B cell (primary cell): ENCODE measurements at regions not wholly inside any gene's neighbourhood (a gene's known extent, or its start where the extent isn't known, plus 50 kb on each side); places are given as distances from the start of the nearest gene placed in this dataset.

Source experiments
- CTCF ChIP-seq: fragments of 200-600 bp; IDR thresholded peaks from one replicate; pipeline ENCODE4 v1.8.0; 2022; ENCODE audit warnings: antibody characterized with exemption, mild to moderate bottlenecking
- EZH2 ChIP-seq: IDR thresholded peaks from 2 replicates; pipeline ENCODE4 v1.6.1; 2012; ENCODE audit warnings: borderline replicate concordance, low read depth, mild to moderate bottlenecking, moderate library complexity, low read length; ENCODE audit not compliant: insufficient read depth, poor library complexity, severe bottlenecking

- TF ChIP-seq CTCF (no peak), EZH2 (no peak)
These were observed 208.3 kb upstream of the HMGA2 start for GRCh38 chr12:65616022-65616421.
